ENCODE measurements at regions not wholly inside any gene's neighbourhood (a gene's known extent, or its start where the extent isn't known, plus 50 kb on each side); places are given as distances from the start of the nearest gene placed in this dataset.
A peak's percentile ranks its signal among the peaks of the same experiment; 100 is the strongest.

GRCh38 chr12:90899456-90900182 lies 55.4 kb downstream of the CCER1 start:
- Histone ChIP-seq H3K27me3 (ENCODE audit: control insufficient read depth, insufficient read depth, low read length) (no peaks in the 10 kb centered on the region), H3K36me3 (replicated peaks; ENCODE audit: control insufficient read depth, insufficient read depth, low read length) (no peaks in the 10 kb centered on the region), H3K4me3 (ENCODE audit: insufficient read depth, low read depth, low read length) (no peak overlapping the region)
- DNase-seq, result no peak

- DNase-seq, result no peak
- Histone ChIP-seq H3K36me3 (replicated peaks; ENCODE audit: control insufficient read depth, insufficient read depth, low read length) (no peaks in the 10 kb centered on the region), H3K27me3 (ENCODE audit: control insufficient read depth, insufficient read depth, low read length) (no peaks in the 10 kb centered on the region), H3K4me3 (ENCODE audit: insufficient read depth, low read depth, low read length) (no peak overlapping the region)
Measured at GRCh38 chr12:90897986-90898385, 57.0 kb downstream of the CCER1 start.

DNA sequence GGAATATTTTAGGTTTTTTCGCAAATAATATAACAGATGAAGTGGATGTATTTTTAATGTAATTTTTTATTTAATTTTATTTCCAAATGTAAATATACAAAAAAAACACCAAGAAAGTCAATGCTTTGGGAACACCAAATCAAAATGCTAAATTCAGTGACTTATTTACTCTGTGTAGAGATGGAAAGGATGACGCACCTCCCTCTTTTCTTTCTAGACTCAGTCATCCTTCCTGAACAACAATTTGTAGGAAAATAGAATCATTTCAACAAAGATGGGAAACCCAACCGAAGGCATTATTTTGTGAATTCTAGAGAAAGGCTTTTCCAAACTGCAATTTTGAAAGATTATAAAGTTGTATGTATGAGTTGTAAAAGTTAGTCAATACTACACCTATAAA lies 57.7 kb downstream of the CCER1 start:
- Histone ChIP-seq H3K27me3 (ENCODE audit: control insufficient read depth, insufficient read depth, low read length) (no peaks in the 10 kb centered on the region), H3K4me3 (ENCODE audit: insufficient read depth, low read depth, low read length) (no peak overlapping the region), H3K36me3 (replicated peaks; ENCODE audit: control insufficient read depth, insufficient read depth, low read length) (no peaks in the 10 kb centered on the region)
- no peak for DNase-seq

GRCh38 chr12:90896821-90897220 lies 58.2 kb downstream of the CCER1 start:
- H3K36me3 ChIP-seq (replicated peaks; ENCODE audit: control insufficient read depth, insufficient read depth, low read length), result no peaks in the 10 kb centered on the region
- no peak overlapping the region for H3K4me3 ChIP-seq (ENCODE audit: insufficient read depth, low read depth, low read length)
- DNase-seq, result no peak
- H3K27me3 ChIP-seq (ENCODE audit: control insufficient read depth, insufficient read depth, low read length), result no peaks in the 10 kb centered on the region

GRCh38 chr12:90896164-90896563 lies 58.8 kb downstream of the CCER1 start:
- Histone ChIP-seq H3K4me3 (ENCODE audit: insufficient read depth, low read depth, low read length) (no peak overlapping the region), H3K27me3 (ENCODE audit: control insufficient read depth, insufficient read depth, low read length) (no peaks in the 10 kb centered on the region), H3K36me3 (replicated peaks; ENCODE audit: control insufficient read depth, insufficient read depth, low read length) (no peaks in the 10 kb centered on the region)
- no peak for DNase-seq

- no peak overlapping the region for H3K4me3 ChIP-seq (ENCODE audit: insufficient read depth, low read depth, low read length)
- no peak for DNase-seq
- H3K36me3 ChIP-seq (replicated peaks; ENCODE audit: control insufficient read depth, insufficient read depth, low read length), result no peaks in the 10 kb centered on the region
- H3K27me3 ChIP-seq (ENCODE audit: control insufficient read depth, insufficient read depth, low read length), result no peaks in the 10 kb centered on the region
Measured at GRCh38 chr12:90888316-90888715, 66.7 kb downstream of the CCER1 start.

GRCh38 chr12:90883456-90883855 lies 71.5 kb downstream of the CCER1 start:
- Histone ChIP-seq H3K36me3 (replicated peaks; ENCODE audit: control insufficient read depth, insufficient read depth, low read length) (no peaks in the 10 kb centered on the region), H3K27me3 (ENCODE audit: control insufficient read depth, insufficient read depth, low read length) (no peaks in the 10 kb centered on the region), H3K4me3 (ENCODE audit: insufficient read depth, low read depth, low read length) (no peak overlapping the region)
- DNase-seq, result no peak

DNA sequence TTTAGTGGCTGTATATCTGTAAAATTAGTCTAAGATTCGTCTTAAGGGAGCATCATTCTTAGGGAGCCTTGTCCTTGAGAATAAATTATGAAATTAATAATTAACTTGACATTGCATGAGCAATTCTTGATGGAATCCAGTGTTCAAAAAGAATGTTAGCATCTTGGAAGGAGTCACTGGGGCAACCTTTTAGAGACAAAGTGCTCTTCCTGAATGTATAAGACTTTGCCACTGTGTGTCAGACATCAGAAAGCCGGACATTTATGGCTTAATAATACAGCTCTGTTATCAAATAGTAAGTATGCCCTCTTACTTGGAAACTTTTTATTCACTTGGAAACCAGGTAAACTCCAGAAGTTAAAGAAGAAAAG lies 83.3 kb downstream of the CCER1 start:
- no peaks in the 10 kb centered on the region for H3K36me3 ChIP-seq (replicated peaks; ENCODE audit: control insufficient read depth, insufficient read depth, low read length)
- DNase-seq, result no peak
- H3K27me3 ChIP-seq (ENCODE audit: control insufficient read depth, insufficient read depth, low read length), result no peaks in the 10 kb centered on the region

DNA sequence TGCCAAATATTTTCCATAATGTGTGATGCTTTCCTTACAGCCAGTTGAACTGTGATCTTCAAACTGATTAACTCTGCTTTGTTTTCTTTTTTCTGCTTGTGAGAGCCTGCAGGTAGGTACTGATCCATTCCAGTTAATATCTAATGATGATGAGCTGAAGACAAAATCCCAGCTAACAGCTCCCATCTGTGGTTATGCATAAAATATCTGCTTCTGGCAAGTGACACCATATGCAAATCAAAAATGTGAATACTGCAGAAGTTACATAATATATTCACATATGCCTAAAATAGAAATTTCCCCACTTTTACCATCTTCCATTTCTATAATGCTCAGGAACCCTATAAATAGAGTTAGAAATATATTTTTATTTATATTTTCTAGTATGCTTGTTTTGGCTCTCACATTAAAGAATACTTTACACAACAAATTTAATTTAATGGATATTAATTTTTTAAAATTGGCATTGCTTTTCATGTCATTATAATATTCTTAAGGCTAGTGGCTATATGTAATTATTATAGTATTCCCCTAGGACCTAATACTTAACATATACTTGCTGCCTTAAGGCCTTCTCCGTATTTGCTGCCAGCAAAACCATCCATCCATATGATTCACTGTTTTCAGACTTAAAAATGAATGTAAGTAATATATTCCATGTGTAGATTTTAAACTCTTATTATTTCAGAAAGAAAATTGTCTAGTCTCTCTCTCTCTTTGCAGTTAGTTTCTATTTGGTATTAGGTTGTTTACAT lies 83.8 kb downstream of the CCER1 start:
- no peak overlapping the region for H3K4me3 ChIP-seq (ENCODE audit: insufficient read depth, low read depth, low read length)
- no peaks in the 10 kb centered on the region for H3K36me3 ChIP-seq (replicated peaks; ENCODE audit: control insufficient read depth, insufficient read depth, low read length)
- H3K27me3 ChIP-seq (ENCODE audit: control insufficient read depth, insufficient read depth, low read length), result no peaks in the 10 kb centered on the region
- DNase-seq, result no peak

More for the DNA sequence above, 83.3 kb downstream of the CCER1 start:
- no peak overlapping the region for H3K4me3 ChIP-seq (ENCODE audit: insufficient read depth, low read depth, low read length)

DNA sequence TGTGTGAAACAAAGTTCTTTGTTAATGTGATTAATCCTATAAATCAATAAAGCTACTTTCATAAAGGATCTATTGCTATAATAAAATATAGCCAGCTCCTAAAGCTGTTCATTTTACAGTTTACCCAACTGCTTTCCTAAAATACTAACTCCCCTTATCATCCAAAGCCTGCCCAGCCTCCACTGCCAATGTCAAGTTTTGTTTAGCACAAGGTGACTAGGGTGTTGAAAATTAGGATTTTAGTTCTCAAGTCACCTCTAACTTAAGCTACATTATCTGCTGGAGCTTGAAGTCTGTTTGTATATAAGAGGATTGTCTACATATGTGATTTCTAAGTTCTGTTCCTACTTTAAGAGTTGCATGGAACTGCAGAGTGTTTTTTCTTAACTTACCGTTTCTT lies 86.3 kb downstream of the CCER1 start:
- no peak overlapping the region for H3K4me3 ChIP-seq (ENCODE audit: insufficient read depth, low read depth, low read length)
- H3K27me3 ChIP-seq (ENCODE audit: control insufficient read depth, insufficient read depth, low read length), result no peaks in the 10 kb centered on the region
- no peaks in the 10 kb centered on the region for H3K36me3 ChIP-seq (replicated peaks; ENCODE audit: control insufficient read depth, insufficient read depth, low read length)
- DNase-seq, result no peak

GRCh38 chr12:90859591-90859990 lies 95.4 kb downstream of the CCER1 start:
- Histone ChIP-seq H3K36me3 (replicated peaks; ENCODE audit: control insufficient read depth, insufficient read depth, low read length) (no peaks in the 10 kb centered on the region), H3K4me3 (ENCODE audit: insufficient read depth, low read depth, low read length) (no peak overlapping the region), H3K27me3 (ENCODE audit: control insufficient read depth, insufficient read depth, low read length) (no peaks in the 10 kb centered on the region)
- DNase-seq, result no peak

GRCh38 chr12:90858252-90858651 lies 96.7 kb downstream of the CCER1 start:
- H3K36me3 ChIP-seq (replicated peaks; ENCODE audit: control insufficient read depth, insufficient read depth, low read length), result no peaks in the 10 kb centered on the region
- H3K27me3 ChIP-seq (ENCODE audit: control insufficient read depth, insufficient read depth, low read length), result no peaks in the 10 kb centered on the region
- DNase-seq, result no peak
- no peak overlapping the region for H3K4me3 ChIP-seq (ENCODE audit: insufficient read depth, low read depth, low read length)

GRCh38 chr12:90855534-90855933 lies 99.4 kb downstream of the CCER1 start:
- Histone ChIP-seq H3K4me3 (ENCODE audit: insufficient read depth, low read depth, low read length) (no peak overlapping the region), H3K36me3 (replicated peaks; ENCODE audit: control insufficient read depth, insufficient read depth, low read length) (no peaks in the 10 kb centered on the region), H3K27me3 (ENCODE audit: control insufficient read depth, insufficient read depth, low read length) (no peaks in the 10 kb centered on the region)
- no peak for DNase-seq

DNA sequence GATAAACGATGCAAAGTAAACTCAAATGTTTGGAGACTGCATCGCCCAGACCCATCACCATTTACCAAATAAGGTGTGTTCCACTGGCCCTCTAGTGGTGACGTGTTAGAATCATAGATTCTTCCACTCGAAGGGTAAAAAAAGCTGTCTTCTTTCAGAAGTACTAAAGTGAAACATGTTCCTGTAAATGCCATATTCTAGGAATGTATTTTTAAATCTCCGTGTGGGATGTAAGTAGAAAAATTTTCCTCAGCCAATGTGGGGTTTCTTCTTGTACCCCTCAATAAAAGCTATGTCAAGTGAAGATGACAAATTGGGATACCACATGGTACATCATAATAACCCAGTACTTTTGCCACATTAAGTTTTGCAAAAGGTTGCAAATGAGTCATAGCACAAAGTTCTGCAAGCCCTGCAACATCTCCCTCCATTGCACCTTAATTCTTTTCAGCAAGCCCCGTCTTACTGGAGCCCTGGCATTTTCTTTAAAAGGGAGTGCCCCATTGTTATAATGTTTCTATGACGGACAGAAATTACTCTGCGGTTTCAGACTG lies 100.8 kb downstream of the CCER1 start:
- Histone ChIP-seq H3K27me3 (ENCODE audit: control insufficient read depth, insufficient read depth, low read length) (no peaks in the 10 kb centered on the region), H3K36me3 (replicated peaks; ENCODE audit: control insufficient read depth, insufficient read depth, low read length) (no peaks in the 10 kb centered on the region), H3K4me3 (ENCODE audit: insufficient read depth, low read depth, low read length) (no peak overlapping the region)
- DNase-seq, result peak; percentile 17
